Stimulated activated CD4-positive, alpha-beta T cell treated with anti-CD3 and anti-CD28 coated beads, TNF-alpha, amount 100 ng/mL, for 24 hours (primary cell): ENCODE measurements at regions not wholly inside any gene's neighbourhood (a gene's known extent, or its start where the extent isn't known, plus 50 kb on each side); places are given as distances from the start of the nearest gene placed in this dataset.

Experiments
- DNase-seq, 3 experiments: peaks; one replicate each; pipeline ENCODE4 v3.0.0-alpha.2; 2020; ENCODE audit warnings: low read depth in 3 of 3

GRCh38 chr10:111822661-111823060 is 360.9 kb downstream of the GPAM start:
- DNase-seq = no peak

- no peak for DNase-seq
Observed at GRCh38 chr10:111824128-111824527, 359.4 kb downstream of the GPAM start.

GRCh38 chr10:111830359-111830758 is 353.2 kb downstream of the GPAM start:
- no peak for DNase-seq

- DNase-seq = no peak
Observed at GRCh38 chr10:111831058-111831457, 352.5 kb downstream of the GPAM start.

GRCh38 chr10:111833251-111833650 is 350.3 kb downstream of the GPAM start:
- no peak for DNase-seq

GRCh38 chr10:111835574-111835973 is 348.0 kb downstream of the GPAM start:
- DNase-seq = no peak

GRCh38 chr10:111836064-111836463 is 347.5 kb downstream of the GPAM start:
- DNase-seq = no peak

GRCh38 chr10:111836571-111836970 is 347.0 kb downstream of the GPAM start:
- no peak for DNase-seq

GRCh38 chr10:111837086-111837485 is 346.5 kb downstream of the GPAM start:
- no peak for DNase-seq

- DNase-seq = no peak
Observed at GRCh38 chr10:111837985-111838384, 345.6 kb downstream of the GPAM start.

GRCh38 chr10:111840546-111840945 is 343.0 kb downstream of the GPAM start:
- DNase-seq = no peak

GRCh38 chr10:111852801-111853200 is 330.8 kb downstream of the GPAM start:
- DNase-seq = no peak

GRCh38 chr10:111856631-111857030 is 326.9 kb downstream of the GPAM start:
- no peak for DNase-seq

GRCh38 chr10:111865550-111865949 is 318.0 kb downstream of the GPAM start:
- no peak for DNase-seq

GRCh38 chr10:111871458-111871857 is 312.1 kb downstream of the GPAM start:
- DNase-seq = no peak

- DNase-seq = no peak
Observed at GRCh38 chr10:111872591-111872990, 311.0 kb downstream of the GPAM start.

GRCh38 chr10:111873041-111873440 is 310.5 kb downstream of the GPAM start:
- DNase-seq = no peak

GRCh38 chr10:111873621-111874135 is 309.9 kb downstream of the GPAM start:
- DNase-seq = no peak

GRCh38 chr10:111874576-111874975 is 309.0 kb downstream of the GPAM start:
- no peak for DNase-seq

- no peak for DNase-seq
Observed at GRCh38 chr10:111875725-111876124, 307.8 kb downstream of the GPAM start.

GRCh38 chr10:111877258-111877657 is 306.3 kb downstream of the GPAM start:
- no peak for DNase-seq

- no peak for DNase-seq
Observed at GRCh38 chr10:111879969-111880368, 303.6 kb downstream of the GPAM start.

- DNase-seq = no peak
Observed at GRCh38 chr10:111885046-111885445, 298.5 kb downstream of the GPAM start.

GRCh38 chr10:111885919-111886318 is 297.6 kb downstream of the GPAM start:
- DNase-seq = no peak

GRCh38 chr10:111887266-111887665 is 296.3 kb downstream of the GPAM start:
- no peak for DNase-seq
